HEK293 (cell line): ENCODE measurements at regions not wholly inside any gene's neighbourhood (a gene's known extent, or its start where the extent isn't known, plus 50 kb on each side); places are given as distances from the start of the nearest gene placed in this dataset.

Experiments
- ZNF10 ChIP-seq: fragments of 450-650 bp; formaldehyde crosslinking; IDR thresholded peaks from 2 replicates; pipeline ENCODE4 v1.5.1; 2017; ENCODE audit warnings: missing biosample characterization, missing genetic modification characterization
- ZNF138 ChIP-seq: fragments of 450-650 bp; formaldehyde crosslinking; IDR thresholded peaks from 2 replicates; pipeline ENCODE4 v1.5.1; 2016; ENCODE audit warnings: missing biosample characterization, missing genetic modification characterization, borderline replicate concordance
- ZNF248 ChIP-seq: fragments of 450-650 bp; formaldehyde crosslinking; IDR thresholded peaks from 2 replicates; pipeline ENCODE4 v1.5.1; 2017; ENCODE audit warnings: missing biosample characterization, missing genetic modification characterization
- ZNF747 ChIP-seq: fragments of 450-650 bp; formaldehyde crosslinking; IDR thresholded peaks from 2 replicates; pipeline ENCODE4 v1.5.1; 2016; ENCODE audit warnings: missing biosample characterization, missing genetic modification characterization
- ZNF792 ChIP-seq: fragments of 450-650 bp; formaldehyde crosslinking; IDR thresholded peaks from 2 replicates; pipeline ENCODE4 v1.5.1; 2016; ENCODE audit warnings: missing biosample characterization, missing genetic modification characterization
- TF ChIP-seq, protein P1 (sequence below): fragments of 450-650 bp; formaldehyde crosslinking; IDR thresholded peaks from 2 replicates; pipeline ENCODE4 v1.5.1; 2016; ENCODE audit warnings: missing biosample characterization, missing genetic modification characterization
- TF ChIP-seq, protein P2 (sequence below): fragments of 450-650 bp; formaldehyde crosslinking; conservative IDR thresholded peaks from 2 replicates; pipeline ENCODE4 v1.5.1; 2016; ENCODE audit warnings: low read depth, missing biosample characterization, missing genetic modification characterization
- TF ChIP-seq, protein P3 (sequence below): fragments of 450-650 bp; formaldehyde crosslinking; IDR thresholded peaks from 2 replicates; pipeline ENCODE4 v1.5.1; 2016; ENCODE audit warnings: missing biosample characterization, missing genetic modification characterization

DNA sequence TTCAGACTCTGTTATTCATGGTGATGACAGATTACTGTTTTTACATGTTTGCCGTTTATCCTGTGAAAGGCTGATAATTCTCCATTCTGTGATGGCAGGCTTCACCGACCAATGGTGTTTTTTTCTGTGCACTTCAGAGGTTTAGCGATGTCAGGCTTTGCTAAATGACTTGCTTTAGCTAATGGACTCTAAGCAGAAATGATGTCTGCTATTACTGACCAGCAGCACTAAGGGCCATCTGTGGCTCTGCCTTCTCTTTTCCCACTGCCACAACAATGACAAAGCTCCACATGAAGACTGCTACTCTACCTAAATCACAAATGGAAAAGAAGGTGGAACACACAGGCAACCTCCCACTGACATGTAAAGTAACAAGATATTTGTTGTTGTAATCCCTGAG lies 68.4 kb upstream of the ALB start:
- TF ChIP-seq, protein P1, sequence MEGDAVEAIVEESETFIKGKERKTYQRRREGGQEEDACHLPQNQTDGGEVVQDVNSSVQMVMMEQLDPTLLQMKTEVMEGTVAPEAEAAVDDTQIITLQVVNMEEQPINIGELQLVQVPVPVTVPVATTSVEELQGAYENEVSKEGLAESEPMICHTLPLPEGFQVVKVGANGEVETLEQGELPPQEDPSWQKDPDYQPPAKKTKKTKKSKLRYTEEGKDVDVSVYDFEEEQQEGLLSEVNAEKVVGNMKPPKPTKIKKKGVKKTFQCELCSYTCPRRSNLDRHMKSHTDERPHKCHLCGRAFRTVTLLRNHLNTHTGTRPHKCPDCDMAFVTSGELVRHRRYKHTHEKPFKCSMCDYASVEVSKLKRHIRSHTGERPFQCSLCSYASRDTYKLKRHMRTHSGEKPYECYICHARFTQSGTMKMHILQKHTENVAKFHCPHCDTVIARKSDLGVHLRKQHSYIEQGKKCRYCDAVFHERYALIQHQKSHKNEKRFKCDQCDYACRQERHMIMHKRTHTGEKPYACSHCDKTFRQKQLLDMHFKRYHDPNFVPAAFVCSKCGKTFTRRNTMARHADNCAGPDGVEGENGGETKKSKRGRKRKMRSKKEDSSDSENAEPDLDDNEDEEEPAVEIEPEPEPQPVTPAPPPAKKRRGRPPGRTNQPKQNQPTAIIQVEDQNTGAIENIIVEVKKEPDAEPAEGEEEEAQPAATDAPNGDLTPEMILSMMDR (tag by site-specific recombination), result no peak
- TF ChIP-seq, protein P2, sequence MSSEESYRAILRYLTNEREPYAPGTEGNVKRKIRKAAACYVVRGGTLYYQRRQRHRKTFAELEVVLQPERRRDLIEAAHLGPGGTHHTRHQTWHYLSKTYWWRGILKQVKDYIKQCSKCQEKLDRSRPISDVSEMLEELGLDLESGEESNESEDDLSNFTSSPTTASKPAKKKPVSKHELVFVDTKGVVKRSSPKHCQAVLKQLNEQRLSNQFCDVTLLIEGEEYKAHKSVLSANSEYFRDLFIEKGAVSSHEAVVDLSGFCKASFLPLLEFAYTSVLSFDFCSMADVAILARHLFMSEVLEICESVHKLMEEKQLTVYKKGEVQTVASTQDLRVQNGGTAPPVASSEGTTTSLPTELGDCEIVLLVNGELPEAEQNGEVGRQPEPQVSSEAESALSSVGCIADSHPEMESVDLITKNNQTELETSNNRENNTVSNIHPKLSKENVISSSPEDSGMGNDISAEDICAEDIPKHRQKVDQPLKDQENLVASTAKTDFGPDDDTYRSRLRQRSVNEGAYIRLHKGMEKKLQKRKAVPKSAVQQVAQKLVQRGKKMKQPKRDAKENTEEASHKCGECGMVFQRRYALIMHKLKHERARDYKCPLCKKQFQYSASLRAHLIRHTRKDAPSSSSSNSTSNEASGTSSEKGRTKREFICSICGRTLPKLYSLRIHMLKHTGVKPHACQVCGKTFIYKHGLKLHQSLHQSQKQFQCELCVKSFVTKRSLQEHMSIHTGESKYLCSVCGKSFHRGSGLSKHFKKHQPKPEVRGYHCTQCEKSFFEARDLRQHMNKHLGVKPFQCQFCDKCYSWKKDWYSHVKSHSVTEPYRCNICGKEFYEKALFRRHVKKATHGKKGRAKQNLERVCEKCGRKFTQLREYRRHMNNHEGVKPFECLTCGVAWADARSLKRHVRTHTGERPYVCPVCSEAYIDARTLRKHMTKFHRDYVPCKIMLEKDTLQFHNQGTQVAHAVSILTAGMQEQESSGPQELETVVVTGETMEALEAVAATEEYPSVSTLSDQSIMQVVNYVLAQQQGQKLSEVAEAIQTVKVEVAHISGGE (tag by site-specific recombination), result no peak
- no peak for TF ChIP-seq ZNF248 (tag by site-specific recombination)
- no peak for TF ChIP-seq ZNF792 (tag by site-specific recombination)
- no peak for TF ChIP-seq ZNF10
- TF ChIP-seq, protein P3, sequence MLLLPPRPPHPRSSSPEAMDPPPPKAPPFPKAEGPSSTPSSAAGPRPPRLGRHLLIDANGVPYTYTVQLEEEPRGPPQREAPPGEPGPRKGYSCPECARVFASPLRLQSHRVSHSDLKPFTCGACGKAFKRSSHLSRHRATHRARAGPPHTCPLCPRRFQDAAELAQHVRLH (tag by site-specific recombination), result no peak
- no peak for TF ChIP-seq ZNF747 (tag by site-specific recombination)
- no peak for TF ChIP-seq ZNF138
